HG03457 (cell line): ENCODE measurements at regions not wholly inside any gene's neighbourhood (a gene's known extent, or its start where the extent isn't known, plus 50 kb on each side); places are given as distances from the start of the nearest gene placed in this dataset.

ENCODE experiments used
- ATAC-seq: cut with Tn5 transposase; IDR thresholded peaks from one replicate; pipeline ENCODE4 v1.9.1; 2021; ENCODE audit warnings: moderate number of reproducible peaks; ENCODE audit not compliant: unreplicated experiment

GRCh38 chr6:156167625-156168071, 609.5 kb upstream of the ARID1B start:
- no peak for ATAC-seq

- no peak for ATAC-seq
Measured at GRCh38 chr6:156167016-156167624, 610.1 kb upstream of the ARID1B start.

DNA sequence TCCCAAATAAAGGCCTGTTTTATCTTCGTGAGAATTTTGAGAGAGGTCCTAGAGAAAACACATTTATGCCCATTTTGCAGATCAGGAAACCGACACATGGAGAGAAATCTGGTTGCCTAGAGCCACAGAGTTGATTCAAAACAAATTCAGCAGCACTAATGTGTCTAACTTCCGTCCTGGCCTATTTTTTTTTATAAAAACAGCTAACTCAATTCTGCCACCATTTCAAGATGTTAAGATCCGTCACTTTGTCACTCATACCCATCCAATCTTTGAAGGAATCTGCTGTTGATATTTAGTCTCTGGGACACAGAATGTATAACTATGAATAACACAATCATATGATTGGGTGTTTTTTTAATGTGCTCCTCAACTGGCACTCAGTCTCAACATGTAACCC, 611.1 kb upstream of the ARID1B start:
- ATAC-seq: no peak

GRCh38 chr6:156164701-156165452, 612.3 kb upstream of the ARID1B start:
- ATAC-seq: no peak

DNA sequence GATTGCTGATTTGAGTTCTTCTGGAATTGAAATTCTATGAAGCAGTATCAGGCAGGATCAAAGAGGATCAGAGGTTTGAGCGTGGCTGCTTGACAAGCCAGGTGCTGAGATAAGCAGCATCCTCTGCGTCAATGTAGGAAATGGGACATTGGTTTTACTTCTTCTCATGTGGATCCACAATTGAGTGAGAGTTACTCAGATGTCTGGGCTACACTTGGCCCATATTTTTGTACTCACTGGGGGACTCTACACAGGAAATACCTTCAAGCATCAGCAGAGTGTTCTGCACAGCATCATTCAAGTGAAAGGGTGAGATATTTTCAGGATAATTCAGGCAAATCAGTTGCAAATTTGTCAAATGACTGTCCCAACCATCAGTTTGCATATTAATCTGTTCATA, 613.9 kb upstream of the ARID1B start:
- ATAC-seq: no peak

DNA sequence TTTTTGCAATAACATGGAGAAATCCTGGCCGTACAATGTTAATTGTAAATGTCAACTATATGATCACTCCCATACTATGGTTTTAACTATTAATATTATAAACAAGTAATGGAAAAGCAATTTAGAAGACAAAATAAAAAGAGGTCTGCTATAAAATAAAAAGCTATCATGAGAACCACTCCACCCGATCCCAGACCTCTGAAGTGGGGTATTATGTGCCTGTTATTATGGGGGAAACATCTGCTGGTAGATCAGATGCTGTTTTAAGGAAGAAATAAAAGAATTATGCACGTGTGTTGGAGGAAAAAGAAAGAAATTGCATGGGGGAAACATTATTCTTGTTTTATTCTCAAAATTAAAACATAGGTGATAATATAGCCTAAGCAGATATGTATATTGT, 615.7 kb upstream of the ARID1B start:
- no peak for ATAC-seq

GRCh38 chr6:156160795-156161165, 616.4 kb upstream of the ARID1B start:
- ATAC-seq: no peak

DNA sequence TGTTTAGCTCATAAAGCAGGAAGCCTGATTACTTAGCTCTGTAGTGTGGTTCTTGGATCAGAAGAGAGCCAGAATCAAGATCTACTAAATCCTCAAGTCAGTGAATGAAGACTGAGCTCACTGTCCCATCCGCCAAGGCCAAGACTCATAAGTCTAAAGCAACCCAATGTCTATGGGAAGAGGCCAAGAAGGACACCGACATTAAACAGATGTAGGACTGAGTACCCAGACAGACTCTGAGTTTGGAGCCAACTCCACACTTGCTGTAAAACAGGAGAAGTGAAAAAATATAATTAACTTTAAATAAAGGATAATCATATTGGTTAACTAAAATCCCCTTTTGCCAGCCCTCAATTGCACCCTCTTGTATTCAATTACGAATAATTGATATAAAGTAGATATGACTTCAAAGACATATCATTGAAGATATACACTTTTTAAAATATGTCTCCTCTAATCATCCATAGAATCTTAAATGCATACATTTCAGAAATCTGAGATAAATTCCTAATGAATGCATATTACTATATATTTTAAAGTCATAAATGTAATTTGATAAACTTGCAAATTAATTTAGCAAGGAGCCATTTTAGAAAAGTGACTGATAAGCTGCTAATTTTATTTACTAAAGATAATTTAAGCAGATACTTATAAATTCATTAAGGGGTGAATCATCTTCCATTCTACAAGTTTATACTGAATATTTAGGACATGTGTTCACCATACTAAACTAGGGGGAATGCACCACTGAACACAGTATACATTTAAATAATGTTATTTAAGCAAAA, 617.0 kb upstream of the ARID1B start:
- ATAC-seq: no peak

DNA sequence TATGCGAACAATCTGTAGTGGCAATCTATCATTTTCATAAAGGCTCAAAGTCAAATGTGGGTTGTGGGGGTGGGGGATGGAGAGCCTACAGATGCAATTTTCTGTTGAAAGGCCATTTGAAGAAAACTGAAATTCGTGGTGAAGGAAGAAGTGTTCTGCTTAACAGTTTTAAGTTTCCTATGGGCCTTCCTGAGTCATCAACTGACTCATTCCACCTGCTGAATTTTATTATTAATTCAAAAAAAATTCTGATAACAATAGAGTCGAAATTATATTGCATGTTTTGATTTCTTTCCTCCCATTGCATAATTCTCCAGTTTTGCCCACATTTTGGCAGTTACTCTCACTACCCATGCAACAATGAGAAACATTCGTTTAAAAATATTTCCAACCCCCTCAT, 622.3 kb upstream of the ARID1B start:
- ATAC-seq: no peak

DNA sequence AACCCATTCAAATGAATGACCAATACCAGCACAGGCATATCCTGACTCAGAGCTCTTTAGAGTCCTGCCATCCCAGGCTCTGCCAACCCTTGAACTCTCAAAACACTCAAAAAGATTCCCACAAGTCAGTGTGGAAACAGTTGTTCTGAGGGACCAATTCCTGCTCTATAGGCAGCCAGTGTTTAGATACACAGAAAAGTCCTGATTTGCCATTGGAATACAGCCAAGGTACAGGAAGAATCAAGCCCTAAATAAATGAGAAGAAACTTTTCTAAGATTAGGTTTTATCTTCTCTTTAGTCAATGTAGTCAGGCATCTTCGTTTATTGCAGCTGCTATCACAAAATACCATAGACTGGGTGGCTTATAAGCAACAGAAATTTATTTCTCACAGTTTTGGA, 626.8 kb upstream of the ARID1B start:
- no peak for ATAC-seq

GRCh38 chr6:156146891-156147290, 630.3 kb upstream of the ARID1B start:
- no peak for ATAC-seq

DNA sequence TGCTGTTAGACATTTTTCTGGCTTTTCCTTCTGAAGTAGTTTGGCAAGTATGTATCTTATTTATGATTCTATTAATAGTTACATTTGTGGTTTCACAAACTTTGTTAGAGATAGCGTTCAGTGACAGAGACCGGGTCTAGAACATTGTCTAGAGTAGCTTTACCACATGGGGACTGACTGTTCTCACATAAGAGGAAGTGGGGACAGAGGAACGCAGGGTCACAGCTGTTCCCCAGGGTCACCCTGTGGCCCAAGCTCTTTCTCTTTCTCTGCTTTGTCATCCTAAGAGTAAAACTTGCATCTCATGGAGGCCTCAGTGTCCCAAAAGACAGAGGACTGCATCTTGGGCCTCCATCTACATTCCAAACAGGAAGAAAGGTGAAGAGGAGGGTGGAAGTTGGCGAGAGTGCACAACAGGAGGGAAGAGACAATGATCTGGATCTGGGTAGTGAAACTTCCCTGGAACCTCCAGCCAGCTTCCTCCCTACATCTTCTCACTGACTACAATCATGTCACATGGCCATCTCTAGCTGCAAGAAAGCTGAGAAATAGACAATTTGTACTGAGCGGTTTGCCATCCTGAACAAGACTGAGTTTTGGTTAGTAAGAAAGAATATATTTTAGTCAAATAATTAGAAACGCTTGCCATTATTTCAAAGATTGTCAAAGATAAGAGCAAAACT, 645.8 kb upstream of the ARID1B start:
- ATAC-seq: peak; percentile 97

GRCh38 chr6:156126535-156126934, 650.6 kb upstream of the ARID1B start:
- no peak for ATAC-seq

GRCh38 chr6:156125844-156126243, 651.3 kb upstream of the ARID1B start:
- no peak for ATAC-seq

DNA sequence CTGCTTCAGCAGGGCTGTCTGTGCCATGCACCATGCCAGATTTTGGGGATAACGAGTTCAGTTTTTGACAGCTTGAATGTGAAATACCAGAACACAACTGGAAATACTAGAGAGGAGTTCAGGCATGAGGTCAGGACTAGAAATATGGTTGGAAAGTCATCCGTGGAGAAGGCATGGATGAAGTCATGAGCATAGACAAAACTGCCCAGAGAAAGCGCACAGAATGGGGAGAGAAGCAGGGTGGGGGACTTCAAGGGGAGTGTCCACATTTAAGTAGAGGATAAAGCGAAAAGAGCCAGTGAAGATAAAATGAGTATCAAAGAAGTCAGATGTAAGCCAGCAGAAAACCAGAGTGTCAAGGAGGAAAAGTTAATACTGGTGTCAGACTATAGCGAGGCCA, 653.4 kb upstream of the ARID1B start:
- no peak for ATAC-seq

- ATAC-seq: no peak
Measured at GRCh38 chr6:156121973-156122372, 655.2 kb upstream of the ARID1B start.

- no peak for ATAC-seq
Measured at GRCh38 chr6:156114541-156114940, 658.9 kb upstream of the NOX3 start.

DNA sequence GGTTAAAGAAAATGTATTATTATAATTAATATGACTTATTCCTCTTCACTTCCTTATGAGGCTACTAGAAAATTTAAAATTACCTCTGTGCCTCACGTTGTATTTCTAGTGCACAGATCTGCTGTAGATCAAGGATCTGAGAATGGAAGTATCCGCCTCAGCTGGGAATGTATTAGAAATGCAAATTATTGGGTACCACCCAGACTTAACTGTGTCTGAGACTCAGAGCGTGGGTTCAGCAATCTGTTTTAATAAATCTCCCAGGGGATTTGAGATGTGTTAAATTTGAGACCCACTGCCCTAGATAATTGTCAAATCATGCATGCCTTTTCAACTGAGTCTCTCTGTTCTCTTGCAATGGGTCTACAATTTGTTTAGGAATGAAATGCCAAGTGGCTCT, 658.0 kb upstream of the NOX3 start:
- ATAC-seq: no peak

GRCh38 chr6:156111913-156112312, 656.3 kb upstream of the NOX3 start:
- no peak for ATAC-seq

GRCh38 chr6:156110249-156110648, 654.6 kb upstream of the NOX3 start:
- no peak for ATAC-seq

DNA sequence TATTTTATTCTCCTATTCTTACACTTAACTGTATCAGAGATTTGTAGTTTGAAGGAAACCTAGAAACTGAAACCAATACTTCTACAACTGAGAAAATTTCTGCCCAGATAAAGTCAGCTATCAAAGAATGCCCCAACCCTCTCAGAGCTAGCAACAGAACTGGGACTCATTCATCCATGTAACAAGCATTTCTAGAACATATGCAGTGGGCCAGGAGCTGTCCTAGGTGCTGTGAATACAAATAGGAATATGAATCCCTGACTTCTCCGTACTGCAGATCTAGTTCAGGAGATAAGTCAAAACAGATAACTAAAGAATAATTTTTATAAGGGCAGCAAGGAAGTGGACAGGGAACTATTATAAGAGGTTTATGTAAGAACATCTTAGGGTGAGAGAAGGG, 654.1 kb upstream of the NOX3 start:
- no peak for ATAC-seq
